ENCODE measurements at regions not wholly inside any gene's neighbourhood (a gene's known extent, or its start where the extent isn't known, plus 50 kb on each side); places are given as distances from the start of the nearest gene placed in this dataset.

GRCh38 chr5:4001758-4002533 lies 406.3 kb downstream of the IRX1 start (continued):
- TF ChIP-seq ZC3H11A (IDR thresholded peaks at IDR 0.05) (no peak), HOXA7 (CRISPR knock-in tag; IDR thresholded peaks at IDR 0.05) (no peak), CTCF (IDR thresholded peaks at IDR 0.05) (no peak)
- TF ChIP-seq, protein P1, sequence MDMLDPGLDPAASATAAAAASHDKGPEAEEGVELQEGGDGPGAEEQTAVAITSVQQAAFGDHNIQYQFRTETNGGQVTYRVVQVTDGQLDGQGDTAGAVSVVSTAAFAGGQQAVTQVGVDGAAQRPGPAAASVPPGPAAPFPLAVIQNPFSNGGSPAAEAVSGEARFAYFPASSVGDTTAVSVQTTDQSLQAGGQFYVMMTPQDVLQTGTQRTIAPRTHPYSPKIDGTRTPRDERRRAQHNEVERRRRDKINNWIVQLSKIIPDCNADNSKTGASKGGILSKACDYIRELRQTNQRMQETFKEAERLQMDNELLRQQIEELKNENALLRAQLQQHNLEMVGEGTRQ (IDR thresholded peaks at IDR 0.05) = no peak

DNA sequence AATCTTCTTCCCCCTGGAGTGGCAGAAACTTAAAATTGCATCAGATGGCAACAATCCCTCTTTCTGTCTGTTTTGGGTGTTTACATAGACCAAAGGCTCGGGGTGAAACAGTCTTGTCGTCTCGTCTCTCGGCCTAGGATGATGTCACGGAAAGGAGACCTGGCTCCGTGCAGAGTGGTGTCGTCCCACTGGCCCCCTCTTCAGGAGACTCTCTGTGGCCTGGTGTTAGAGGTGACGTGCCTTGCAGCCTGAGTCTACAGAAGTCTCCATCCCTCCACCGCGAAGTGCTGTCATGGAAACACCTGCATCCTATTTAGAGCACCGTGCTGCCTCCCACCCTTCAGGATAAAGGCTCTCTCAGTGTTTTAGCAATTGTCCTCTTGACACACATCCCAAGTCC lies 409.7 kb downstream of the IRX1 start:
- Histone ChIP-seq H3K27ac (no peak overlapping the region), H3K9me3 (peaks cover 7% of the 10 kb centered on the region; the same call in 1 of the 3 replicates), H3K4me1 (no peaks in the 10 kb centered on the region), H3K4me2 (no peak overlapping the region), H3K4me3 (no peak overlapping the region)
- FAIRE-seq (no peak), DNase-seq (ENCODE audit: low read depth in 1 of 2, low spot score in 1 of 2) (no peak), ATAC-seq (no peak)
- TF ChIP-seq TP53 (CRISPR knock-in tag; IDR thresholded peaks at IDR 0.05) (no peak), KDM5A (IDR thresholded peaks at IDR 0.05) (no peak), EHF (CRISPR knock-in tag; IDR thresholded peaks at IDR 0.05) (no peak), FOXS1 (CRISPR knock-in tag; IDR thresholded peaks at IDR 0.05) (no peak), MAX (IDR thresholded peaks at IDR 0.05) (no peak), MAZ (IDR thresholded peaks at IDR 0.05; ENCODE audit: borderline replicate concordance, low read depth, low read length) (no peak), TFCP2L1 (CRISPR knock-in tag; IDR thresholded peaks at IDR 0.05) (no peak), ZNF302 (CRISPR knock-in tag; IDR thresholded peaks at IDR 0.05) (no peak)
- POLR2A ChIA-PET = no interaction called here
- WGBS (ENCODE audit: missing lambda C conversion rate) = 32% methylated on average over 11 of the region's 11 CpGs
- CTCF ChIA-PET = no interaction called here

DNA sequence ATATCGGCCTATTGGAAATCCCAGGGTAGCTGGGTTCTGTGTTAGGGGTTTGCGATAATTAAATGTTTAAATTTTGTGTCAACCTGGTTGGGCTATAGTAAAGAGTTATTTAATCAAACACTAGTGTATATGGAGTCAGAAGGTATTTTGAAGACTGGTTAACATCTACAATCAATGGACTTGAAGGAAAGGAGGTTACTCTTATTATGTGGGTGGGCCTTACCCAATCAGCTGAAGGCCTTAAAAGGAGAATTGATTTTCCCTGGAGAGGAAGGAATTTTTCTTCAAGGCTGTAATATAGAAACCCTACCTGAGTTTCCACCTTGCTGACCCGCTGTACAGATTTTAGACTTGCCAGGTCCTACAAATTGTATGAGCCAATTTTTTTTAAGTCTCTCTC lies 411.4 kb downstream of the IRX1 start:
- WGBS (ENCODE audit: missing lambda C conversion rate) = 33% methylated on average over 3 of the region's 3 CpGs
- CTCF ChIA-PET = no interaction called here
- Histone ChIP-seq H3K4me1 (no peaks in the 10 kb centered on the region), H3K9me3 (peaks cover 7% of the 10 kb centered on the region; the same call in 1 of the 3 replicates), H3K4me2 (no peak overlapping the region), H3K4me3 (no peak overlapping the region), H3K27ac (no peak overlapping the region)
- no peak for FAIRE-seq
- no peak for ATAC-seq
- TF ChIP-seq RNF2 (IDR thresholded peaks at IDR 0.05; ENCODE audit: borderline replicate concordance, low read depth) (no peak), ESRRA (IDR thresholded peaks at IDR 0.05; ENCODE audit: borderline replicate concordance, low read length) (no peak), EHMT2 (IDR thresholded peaks at IDR 0.05; ENCODE audit: low read depth) (no peak), ZFP36 (IDR thresholded peaks at IDR 0.05; ENCODE audit: borderline replicate concordance, partially characterized antibody) (no peak), RAD21 (conservative IDR thresholded peaks at IDR 0.05 in 1 of 2, IDR thresholded peaks at IDR 0.05 in 1 of 2) (no peak), NPAS2 (CRISPR knock-in tag; IDR thresholded peaks at IDR 0.05; ENCODE audit: borderline replicate concordance) (no peak), KDM1A (IDR thresholded peaks at IDR 0.05; ENCODE audit: low read depth) (no peak)
- TF ChIP-seq, protein P2, sequence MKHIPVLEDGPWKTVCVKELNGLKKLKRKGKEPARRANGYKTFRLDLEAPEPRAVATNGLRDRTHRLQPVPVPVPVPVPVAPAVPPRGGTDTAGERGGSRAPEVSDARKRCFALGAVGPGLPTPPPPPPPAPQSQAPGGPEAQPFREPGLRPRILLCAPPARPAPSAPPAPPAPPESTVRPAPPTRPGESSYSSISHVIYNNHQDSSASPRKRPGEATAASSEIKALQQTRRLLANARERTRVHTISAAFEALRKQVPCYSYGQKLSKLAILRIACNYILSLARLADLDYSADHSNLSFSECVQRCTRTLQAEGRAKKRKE (CRISPR knock-in tag; IDR thresholded peaks at IDR 0.05; ENCODE audit: low read depth) = no peak
- POLR2A ChIA-PET = no interaction called here
- no peak for DNase-seq (ENCODE audit: low read depth in 1 of 2, low spot score in 1 of 2)
